ENCODE measurements at regions not wholly inside any gene's neighbourhood (a gene's known extent, or its start where the extent isn't known, plus 50 kb on each side); places are given as distances from the start of the nearest gene placed in this dataset.
"Not testable (repeated sequence)": the region's sequence is repeated elsewhere in the genome, so short reads cannot be mapped to it uniquely, and the experiment has no call there.

DNA sequence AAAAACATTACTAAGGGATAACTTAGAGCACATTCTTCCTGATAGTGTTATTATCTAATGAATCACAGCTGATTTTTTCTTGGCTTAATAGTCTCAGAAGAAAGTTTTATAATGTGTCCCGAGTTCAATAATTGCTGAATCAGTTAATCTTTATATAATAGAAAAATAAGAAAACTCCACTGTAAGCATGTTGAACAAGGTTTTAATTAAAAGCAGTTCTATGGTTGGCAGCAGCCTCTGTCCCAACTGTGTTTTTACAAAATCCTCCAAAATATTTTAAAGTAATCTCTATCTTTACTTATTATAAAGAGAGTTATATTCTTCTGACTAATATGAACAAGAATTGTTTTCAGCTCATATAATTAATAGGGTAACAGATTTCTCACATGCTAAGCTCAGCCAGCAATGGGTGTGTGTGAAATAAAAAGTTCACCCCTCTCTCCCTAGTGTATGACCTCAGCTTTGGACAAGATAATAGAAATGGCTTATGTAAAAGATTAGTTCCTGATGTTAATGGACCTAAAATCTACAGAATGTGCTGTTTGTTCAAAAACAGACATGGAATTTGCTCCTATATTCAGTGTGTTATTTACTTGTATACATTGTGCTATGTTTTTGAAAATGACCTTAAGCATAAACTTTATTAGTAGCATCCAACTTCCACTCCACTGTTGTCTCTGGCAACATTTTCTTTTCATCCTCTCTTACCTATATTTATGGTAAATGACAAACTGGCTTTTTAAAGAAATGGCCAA, 67.1 kb upstream of the DCN start:
- TF ChIP-seq, protein P1, sequence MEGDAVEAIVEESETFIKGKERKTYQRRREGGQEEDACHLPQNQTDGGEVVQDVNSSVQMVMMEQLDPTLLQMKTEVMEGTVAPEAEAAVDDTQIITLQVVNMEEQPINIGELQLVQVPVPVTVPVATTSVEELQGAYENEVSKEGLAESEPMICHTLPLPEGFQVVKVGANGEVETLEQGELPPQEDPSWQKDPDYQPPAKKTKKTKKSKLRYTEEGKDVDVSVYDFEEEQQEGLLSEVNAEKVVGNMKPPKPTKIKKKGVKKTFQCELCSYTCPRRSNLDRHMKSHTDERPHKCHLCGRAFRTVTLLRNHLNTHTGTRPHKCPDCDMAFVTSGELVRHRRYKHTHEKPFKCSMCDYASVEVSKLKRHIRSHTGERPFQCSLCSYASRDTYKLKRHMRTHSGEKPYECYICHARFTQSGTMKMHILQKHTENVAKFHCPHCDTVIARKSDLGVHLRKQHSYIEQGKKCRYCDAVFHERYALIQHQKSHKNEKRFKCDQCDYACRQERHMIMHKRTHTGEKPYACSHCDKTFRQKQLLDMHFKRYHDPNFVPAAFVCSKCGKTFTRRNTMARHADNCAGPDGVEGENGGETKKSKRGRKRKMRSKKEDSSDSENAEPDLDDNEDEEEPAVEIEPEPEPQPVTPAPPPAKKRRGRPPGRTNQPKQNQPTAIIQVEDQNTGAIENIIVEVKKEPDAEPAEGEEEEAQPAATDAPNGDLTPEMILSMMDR (IDR thresholded peaks at IDR 0.05; ENCODE audit: low read depth, low read length) = no peak
- no peak for DNase-seq (ENCODE audit: extremely low read depth, low read depth)

DNA sequence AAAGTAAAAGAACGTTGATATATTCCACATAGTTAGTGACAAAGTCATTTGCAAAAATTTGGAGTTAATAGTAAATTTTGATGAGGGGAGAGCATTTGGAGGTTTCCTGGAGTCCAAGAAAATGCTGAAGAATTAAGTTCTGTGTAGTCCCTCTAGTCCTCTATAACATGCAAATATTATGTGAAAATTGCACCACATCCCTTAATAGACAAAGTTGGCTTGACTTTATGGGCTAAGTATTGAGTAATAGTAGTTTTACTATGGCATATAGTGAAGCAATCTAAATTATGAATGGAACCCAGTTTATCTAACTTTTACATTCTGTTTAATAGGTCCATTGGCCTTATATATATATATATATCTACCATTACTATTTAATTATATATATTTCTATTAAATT, 66.4 kb upstream of the DCN start:
- TF ChIP-seq, protein P1 (IDR thresholded peaks at IDR 0.05; ENCODE audit: low read depth, low read length) = no peak
- no peak for DNase-seq (ENCODE audit: extremely low read depth, low read depth)

DNA sequence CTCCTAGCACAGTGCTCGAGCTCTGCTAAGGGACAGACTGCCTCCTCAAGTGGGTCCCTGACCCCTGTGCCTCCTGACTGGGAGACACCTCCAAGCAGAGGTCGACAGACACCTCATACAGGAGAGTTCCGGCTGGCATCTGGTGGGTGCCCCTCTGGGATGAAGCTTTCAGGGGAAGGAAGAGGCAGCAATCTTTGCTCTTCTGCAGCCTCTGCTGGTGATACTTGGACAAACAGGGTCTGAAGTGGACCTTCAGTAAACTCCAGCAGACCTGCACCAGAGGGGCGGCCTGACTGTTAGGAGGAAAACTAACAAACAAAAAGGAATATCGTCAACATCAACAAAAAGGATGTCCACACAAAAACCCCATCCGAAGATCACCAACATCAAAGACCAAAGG, 60.6 kb upstream of the DCN start:
- not testable (repeated sequence) for DNase-seq (ENCODE audit: extremely low read depth, low read depth)
- TF ChIP-seq, protein P1 (IDR thresholded peaks at IDR 0.05; ENCODE audit: low read depth, low read length) = peak; percentile 58

DNA sequence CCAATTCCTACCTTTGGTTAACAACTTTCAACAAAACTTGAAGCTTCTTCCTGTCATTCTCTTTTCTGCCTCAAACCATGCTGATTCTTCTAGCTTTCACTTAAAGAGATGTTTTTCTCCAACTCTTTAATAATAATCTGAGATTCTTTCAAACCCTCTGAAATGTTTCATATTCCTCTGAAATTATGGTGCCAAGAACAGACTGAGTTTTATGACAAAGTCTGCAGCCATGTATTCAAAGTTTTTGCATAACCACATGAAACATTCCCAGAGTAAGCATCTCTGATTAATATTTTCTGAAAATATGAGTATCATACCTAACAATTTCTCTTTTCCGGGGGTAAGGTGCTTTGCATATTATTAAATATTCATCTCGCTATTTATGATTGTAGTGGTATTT, 59.1 kb upstream of the DCN start:
- TF ChIP-seq, protein P1 (IDR thresholded peaks at IDR 0.05; ENCODE audit: low read depth, low read length) = no peak
- DNase-seq (ENCODE audit: extremely low read depth, low read depth) = no peak

DNA sequence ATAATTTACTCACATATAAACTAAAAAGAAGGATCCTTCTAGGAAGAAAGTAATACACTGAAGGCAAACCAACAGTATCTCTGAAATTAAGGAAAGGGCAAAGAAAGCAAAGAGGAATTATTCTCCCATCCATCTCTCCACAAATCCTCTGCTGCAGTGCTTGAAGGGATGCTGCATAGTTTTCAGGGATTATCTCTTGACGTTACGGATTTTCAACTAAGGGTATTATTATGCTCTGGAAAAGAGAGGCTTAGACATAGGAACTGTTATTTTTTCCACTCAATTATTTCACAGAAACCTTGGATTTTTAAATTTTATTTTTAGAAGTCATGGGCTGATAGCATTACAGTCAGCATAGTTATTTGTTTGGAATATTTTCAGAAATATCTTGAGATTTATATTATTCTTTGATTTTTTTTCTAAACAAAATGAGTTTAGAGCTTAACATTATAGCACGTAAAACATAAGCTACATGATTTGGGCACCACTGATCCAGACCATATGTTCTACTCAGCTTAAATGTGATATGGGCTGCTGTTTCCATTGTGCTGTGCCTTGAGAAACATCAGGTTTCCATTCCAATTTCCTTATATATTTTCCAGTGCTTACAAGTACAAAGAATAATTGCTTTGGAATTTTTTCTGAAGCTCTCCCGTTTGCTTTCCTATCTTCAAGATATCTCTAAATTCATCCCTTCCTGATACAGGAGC, 57.9 kb upstream of the DCN start:
- DNase-seq (ENCODE audit: extremely low read depth, low read depth) = no peak
- TF ChIP-seq, protein P1 (IDR thresholded peaks at IDR 0.05; ENCODE audit: low read depth, low read length) = no peak

DNA sequence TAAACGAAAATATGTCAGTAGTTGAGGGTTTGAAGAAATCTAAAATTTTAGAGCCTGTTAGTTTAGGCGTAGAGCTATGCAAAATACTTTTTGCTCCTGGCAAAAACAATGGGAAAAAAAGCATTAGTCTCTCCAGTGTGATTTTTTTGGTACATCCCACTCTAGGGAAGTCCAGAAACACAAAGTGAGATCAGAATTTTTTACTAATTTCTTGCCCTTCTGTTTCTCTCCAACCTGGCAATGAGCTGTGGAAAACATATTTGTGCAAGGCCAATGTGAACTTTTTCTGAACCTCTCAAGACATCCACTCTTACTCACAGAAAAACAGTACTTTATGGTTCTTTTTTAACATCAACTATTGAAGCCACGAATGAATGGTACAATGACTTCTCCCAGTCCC, 56.9 kb upstream of the DCN start:
- TF ChIP-seq, protein P1 (IDR thresholded peaks at IDR 0.05; ENCODE audit: low read depth, low read length) = no peak
- DNase-seq (ENCODE audit: extremely low read depth, low read depth) = no peak
